ENCODE measurements at regions not wholly inside any gene's neighbourhood (a gene's known extent, or its start where the extent isn't known, plus 50 kb on each side); places are given as distances from the start of the nearest gene placed in this dataset.

DNA sequence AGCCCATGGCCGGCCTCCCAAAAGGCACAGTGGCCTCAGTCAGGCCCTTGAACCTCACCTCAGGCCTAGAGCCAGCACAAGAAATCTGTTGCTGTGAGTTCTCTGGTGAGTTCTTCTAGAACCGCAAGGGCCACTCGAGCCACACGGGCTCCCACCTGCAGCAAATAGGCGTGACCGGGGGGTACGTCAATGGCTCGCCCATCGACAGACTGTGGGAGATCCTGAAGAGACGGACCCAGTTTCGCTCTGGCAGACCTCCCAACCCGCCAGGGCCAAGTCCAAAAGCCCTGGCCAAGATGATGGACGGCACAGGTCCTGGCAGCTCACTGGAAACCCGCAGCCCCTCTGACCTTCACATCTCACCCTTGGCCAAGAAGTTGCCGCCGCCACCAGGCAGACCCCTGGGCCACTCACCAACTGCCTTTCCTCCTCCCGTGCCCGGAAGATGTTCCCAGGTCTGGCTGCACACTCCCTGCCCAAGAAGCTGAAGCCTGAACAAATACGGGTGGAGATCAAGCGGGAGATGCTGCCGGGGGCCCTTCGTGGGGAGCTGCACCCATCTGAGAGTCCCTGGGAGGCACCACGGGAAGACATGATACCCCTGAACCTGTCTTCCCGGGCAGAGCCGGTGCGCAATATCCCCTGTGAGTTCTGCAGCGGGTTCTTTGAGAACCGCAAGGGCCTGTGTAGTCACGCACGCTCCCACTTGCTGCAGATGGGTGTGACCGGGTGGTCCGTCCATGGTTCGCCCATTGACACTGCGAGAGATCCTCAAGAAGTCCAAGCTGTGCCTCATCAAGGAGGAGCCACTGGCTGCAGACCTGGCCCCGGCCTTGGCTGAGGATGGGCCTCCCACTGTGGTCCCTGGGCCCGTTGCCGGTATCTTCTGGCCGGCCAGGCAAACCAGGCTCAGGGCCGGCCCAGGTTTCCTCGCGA is 544.2 kb upstream of the CCDC179 start:
- TF ChIP-seq POLR2AphosphoS5 (IDR thresholded peaks at IDR 0.05; ENCODE audit: low read depth, low read length) (no peak), POLR2A (IDR thresholded peaks at IDR 0.05; ENCODE audit: low read depth, low read length) (no peak), SPI1 (IDR thresholded peaks at IDR 0.05; ENCODE audit: low read depth, low read length) (no peak), TAF1 (IDR thresholded peaks at IDR 0.05; ENCODE audit: low read depth, low read length) (no peak), POU2F2 (IDR thresholded peaks at IDR 0.05; ENCODE audit: low read depth, low read length) (no peak)
